ENCODE measurements at regions not wholly inside any gene's neighbourhood (a gene's known extent, or its start where the extent isn't known, plus 50 kb on each side); places are given as distances from the start of the nearest gene placed in this dataset.

- Histone ChIP-seq H3K4me3 (ENCODE audit: low read depth, low read length) (no peak overlapping the region), H3K27me3 (ENCODE audit: control insufficient read depth, insufficient read depth, low read length) (no peaks in the 10 kb centered on the region), H3K4me1 (ENCODE audit: control insufficient read depth, insufficient read depth, low read length) (no peaks in the 10 kb centered on the region), H3K36me3 (ENCODE audit: control insufficient read depth, insufficient read depth, low read length) (no peaks in the 10 kb centered on the region), H3K9me3 (ENCODE audit: control insufficient read depth, insufficient read depth, low read length) (no peaks in the 10 kb centered on the region), H3K9ac (ENCODE audit: low read depth, low read length) (no peak overlapping the region)
Measured at GRCh38 chr14:28061006-28061405, 705.6 kb upstream of the FOXG1 start.

DNA sequence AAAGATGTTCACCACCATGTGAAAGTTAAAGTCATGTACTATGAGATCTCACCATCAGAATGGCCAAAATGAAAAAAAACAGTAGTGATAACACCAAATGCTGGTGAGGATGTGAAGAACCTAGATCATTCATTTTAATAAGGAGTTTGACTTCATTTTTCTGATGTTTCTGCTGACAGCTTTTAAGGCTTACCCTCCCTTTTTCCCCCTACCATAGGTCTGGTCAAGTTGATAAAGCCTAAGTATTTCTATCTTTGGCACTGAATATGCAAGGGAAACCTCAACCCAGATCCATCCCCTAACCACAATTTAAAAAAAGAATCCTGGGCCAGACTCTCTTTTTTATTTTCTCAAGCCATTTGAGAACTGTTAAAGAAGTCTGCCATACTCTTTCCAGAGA, 689.6 kb upstream of the FOXG1 start:
- no peak overlapping the region for H3K4me3 ChIP-seq (ENCODE audit: low read depth, low read length)
- no peaks in the 10 kb centered on the region for H3K36me3 ChIP-seq (ENCODE audit: control insufficient read depth, insufficient read depth, low read length)
- H3K9ac ChIP-seq (ENCODE audit: low read depth, low read length), result no peak overlapping the region
- no peaks in the 10 kb centered on the region for H3K27me3 ChIP-seq (ENCODE audit: control insufficient read depth, insufficient read depth, low read length)
- no peaks in the 10 kb centered on the region for H3K4me1 ChIP-seq (ENCODE audit: control insufficient read depth, insufficient read depth, low read length)
- no peaks in the 10 kb centered on the region for H3K9me3 ChIP-seq (ENCODE audit: control insufficient read depth, insufficient read depth, low read length)

- H3K27me3 ChIP-seq (ENCODE audit: control insufficient read depth, insufficient read depth, low read length), result no peaks in the 10 kb centered on the region
- no peaks in the 10 kb centered on the region for H3K36me3 ChIP-seq (ENCODE audit: control insufficient read depth, insufficient read depth, low read length)
- peaks cover 9% of the 10 kb centered on the region for H3K4me1 ChIP-seq (ENCODE audit: control insufficient read depth, insufficient read depth, low read length)
- H3K9me3 ChIP-seq (ENCODE audit: control insufficient read depth, insufficient read depth, low read length), result no peaks in the 10 kb centered on the region
- H3K4me3 ChIP-seq (ENCODE audit: low read depth, low read length), result no peak overlapping the region
- no peak overlapping the region for H3K9ac ChIP-seq (ENCODE audit: low read depth, low read length)
Measured at GRCh38 chr14:28083389-28083788, 683.2 kb upstream of the FOXG1 start.

- H3K9ac ChIP-seq (ENCODE audit: low read depth, low read length), result no peak overlapping the region
- no peak overlapping the region for H3K4me3 ChIP-seq (ENCODE audit: low read depth, low read length)
- H3K9me3 ChIP-seq (ENCODE audit: control insufficient read depth, insufficient read depth, low read length), result no peaks in the 10 kb centered on the region
- no peaks in the 10 kb centered on the region for H3K27me3 ChIP-seq (ENCODE audit: control insufficient read depth, insufficient read depth, low read length)
- H3K4me1 ChIP-seq (ENCODE audit: control insufficient read depth, insufficient read depth, low read length), result peaks cover 9% of the 10 kb centered on the region
- no peaks in the 10 kb centered on the region for H3K36me3 ChIP-seq (ENCODE audit: control insufficient read depth, insufficient read depth, low read length)
Measured at GRCh38 chr14:28088125-28088524, 678.5 kb upstream of the FOXG1 start.

DNA sequence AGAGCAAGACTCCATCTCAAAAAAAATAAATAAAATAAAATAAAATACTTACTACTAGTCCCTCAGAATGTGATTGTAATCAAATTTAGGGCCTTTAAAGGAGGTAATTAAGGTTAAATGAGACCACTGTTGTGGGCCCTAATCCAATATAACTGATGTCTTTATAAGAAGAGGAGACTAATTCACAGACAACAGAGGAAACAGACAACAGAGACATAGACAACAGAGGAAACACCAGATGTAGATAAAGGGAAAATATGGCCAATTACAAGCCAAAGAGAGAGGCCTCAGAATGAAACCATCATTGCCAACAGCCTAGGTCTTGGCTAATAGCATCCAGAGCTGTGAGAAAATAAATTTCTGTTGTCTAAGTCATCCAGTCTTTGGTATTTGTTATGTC, 669.0 kb upstream of the FOXG1 start:
- no peaks in the 10 kb centered on the region for H3K4me1 ChIP-seq (ENCODE audit: control insufficient read depth, insufficient read depth, low read length)
- H3K9me3 ChIP-seq (ENCODE audit: control insufficient read depth, insufficient read depth, low read length), result no peaks in the 10 kb centered on the region

GRCh38 chr14:28098856-28099255, 667.7 kb upstream of the FOXG1 start:
- Histone ChIP-seq H3K4me3 (ENCODE audit: low read depth, low read length) (no peak overlapping the region), H3K4me1 (ENCODE audit: control insufficient read depth, insufficient read depth, low read length) (no peaks in the 10 kb centered on the region), H3K27me3 (ENCODE audit: control insufficient read depth, insufficient read depth, low read length) (no peaks in the 10 kb centered on the region), H3K36me3 (ENCODE audit: control insufficient read depth, insufficient read depth, low read length) (no peaks in the 10 kb centered on the region), H3K9ac (ENCODE audit: low read depth, low read length) (no peak overlapping the region), H3K9me3 (ENCODE audit: control insufficient read depth, insufficient read depth, low read length) (no peaks in the 10 kb centered on the region)

More for the DNA sequence above, 669.0 kb upstream of the FOXG1 start:
- H3K36me3 ChIP-seq (ENCODE audit: control insufficient read depth, insufficient read depth, low read length), result no peaks in the 10 kb centered on the region
- no peaks in the 10 kb centered on the region for H3K27me3 ChIP-seq (ENCODE audit: control insufficient read depth, insufficient read depth, low read length)
- no peak overlapping the region for H3K9ac ChIP-seq (ENCODE audit: low read depth, low read length)
- no peak overlapping the region for H3K4me3 ChIP-seq (ENCODE audit: low read depth, low read length)

DNA sequence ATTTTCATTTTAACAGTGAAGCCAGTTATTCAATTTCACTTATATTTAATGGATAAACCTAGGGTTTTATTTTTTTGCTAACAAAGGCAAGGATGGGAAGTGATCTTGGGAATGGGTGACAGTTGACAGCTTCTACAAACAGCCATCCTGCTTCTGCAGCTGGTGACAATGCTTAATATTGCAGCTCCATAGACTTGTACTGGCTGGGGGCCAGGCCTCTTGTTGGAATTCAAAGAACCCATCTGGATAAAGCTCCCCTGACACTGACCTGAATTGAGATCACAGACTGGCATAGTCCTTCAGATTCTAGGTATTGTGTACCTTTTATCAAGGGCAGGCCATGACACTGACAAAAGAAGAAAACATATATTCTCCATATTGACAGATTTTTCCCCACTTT, 664.6 kb upstream of the FOXG1 start:
- Histone ChIP-seq H3K9me3 (ENCODE audit: control insufficient read depth, insufficient read depth, low read length) (no peaks in the 10 kb centered on the region), H3K4me3 (ENCODE audit: low read depth, low read length) (no peak overlapping the region), H3K27me3 (ENCODE audit: control insufficient read depth, insufficient read depth, low read length) (no peaks in the 10 kb centered on the region), H3K9ac (ENCODE audit: low read depth, low read length) (no peak overlapping the region), H3K4me1 (ENCODE audit: control insufficient read depth, insufficient read depth, low read length) (no peaks in the 10 kb centered on the region), H3K36me3 (ENCODE audit: control insufficient read depth, insufficient read depth, low read length) (no peaks in the 10 kb centered on the region)

- H3K4me3 ChIP-seq (ENCODE audit: low read depth, low read length), result no peak overlapping the region
- no peaks in the 10 kb centered on the region for H3K4me1 ChIP-seq (ENCODE audit: control insufficient read depth, insufficient read depth, low read length)
- H3K27me3 ChIP-seq (ENCODE audit: control insufficient read depth, insufficient read depth, low read length), result no peaks in the 10 kb centered on the region
- H3K9ac ChIP-seq (ENCODE audit: low read depth, low read length), result no peak overlapping the region
- no peaks in the 10 kb centered on the region for H3K9me3 ChIP-seq (ENCODE audit: control insufficient read depth, insufficient read depth, low read length)
- H3K36me3 ChIP-seq (ENCODE audit: control insufficient read depth, insufficient read depth, low read length), result no peaks in the 10 kb centered on the region
Measured at GRCh38 chr14:28102814-28103213, 663.8 kb upstream of the FOXG1 start.

- H3K4me3 ChIP-seq (ENCODE audit: low read depth, low read length), result no peak overlapping the region
- H3K27me3 ChIP-seq (ENCODE audit: control insufficient read depth, insufficient read depth, low read length), result peaks cover 4% of the 10 kb centered on the region
- no peaks in the 10 kb centered on the region for H3K36me3 ChIP-seq (ENCODE audit: control insufficient read depth, insufficient read depth, low read length)
- H3K9ac ChIP-seq (ENCODE audit: low read depth, low read length), result no peak overlapping the region
- no peaks in the 10 kb centered on the region for H3K9me3 ChIP-seq (ENCODE audit: control insufficient read depth, insufficient read depth, low read length)
- H3K4me1 ChIP-seq (ENCODE audit: control insufficient read depth, insufficient read depth, low read length), result no peaks in the 10 kb centered on the region
Measured at GRCh38 chr14:28113311-28113710, 653.3 kb upstream of the FOXG1 start.

DNA sequence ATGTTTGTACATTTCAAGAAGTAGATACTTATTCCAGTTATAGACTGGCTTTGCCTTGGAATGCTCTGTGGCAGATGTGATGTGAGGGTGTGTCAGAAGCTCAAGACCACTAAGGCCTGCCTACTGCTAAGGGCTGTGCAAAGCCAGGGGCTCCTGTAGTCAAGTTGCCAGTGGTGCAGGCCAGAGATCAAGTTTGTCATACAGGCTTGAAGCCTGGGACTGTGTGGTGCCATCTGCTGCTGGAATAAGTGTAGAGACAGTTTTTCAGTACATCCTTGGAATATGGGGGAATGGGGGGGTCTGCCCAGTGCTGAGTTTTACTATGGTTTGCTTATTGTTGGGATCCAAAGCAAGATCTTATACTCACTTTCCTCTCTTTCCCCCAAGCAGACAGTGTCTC, 649.9 kb upstream of the FOXG1 start:
- Histone ChIP-seq H3K4me1 (ENCODE audit: control insufficient read depth, insufficient read depth, low read length) (peaks cover 11% of the 10 kb centered on the region), H3K36me3 (ENCODE audit: control insufficient read depth, insufficient read depth, low read length) (no peaks in the 10 kb centered on the region), H3K4me3 (ENCODE audit: low read depth, low read length) (no peak overlapping the region), H3K27me3 (ENCODE audit: control insufficient read depth, insufficient read depth, low read length) (peaks cover 30% of the 10 kb centered on the region), H3K9me3 (ENCODE audit: control insufficient read depth, insufficient read depth, low read length) (no peaks in the 10 kb centered on the region), H3K9ac (ENCODE audit: low read depth, low read length) (no peak overlapping the region)

GRCh38 chr14:28119849-28120248, 646.7 kb upstream of the FOXG1 start:
- H3K36me3 ChIP-seq (ENCODE audit: control insufficient read depth, insufficient read depth, low read length), result no peaks in the 10 kb centered on the region
- H3K4me1 ChIP-seq (ENCODE audit: control insufficient read depth, insufficient read depth, low read length), result peaks cover 16% of the 10 kb centered on the region
- H3K9me3 ChIP-seq (ENCODE audit: control insufficient read depth, insufficient read depth, low read length), result no peaks in the 10 kb centered on the region
- no peak overlapping the region for H3K9ac ChIP-seq (ENCODE audit: low read depth, low read length)
- H3K27me3 ChIP-seq (ENCODE audit: control insufficient read depth, insufficient read depth, low read length), result peaks cover 57% of the 10 kb centered on the region
- H3K4me3 ChIP-seq (ENCODE audit: low read depth, low read length), result no peak overlapping the region

DNA sequence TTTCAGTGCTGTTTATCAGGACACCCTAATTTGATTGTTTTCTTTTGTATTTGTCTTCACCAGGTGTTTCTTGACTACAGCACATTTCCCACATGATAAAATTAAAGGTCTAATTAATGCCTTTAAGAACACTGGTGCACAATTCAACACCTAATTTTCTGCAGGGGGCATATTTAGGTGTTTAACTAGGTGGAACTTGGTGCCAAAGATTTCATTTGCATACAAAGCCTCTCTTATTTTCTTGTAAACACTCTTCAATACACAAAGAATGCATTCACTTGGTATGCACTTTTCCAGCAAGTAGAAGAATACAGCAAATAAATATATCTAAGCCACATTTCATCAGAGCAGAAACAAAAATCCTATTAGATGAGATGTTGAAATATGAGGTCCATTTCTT, 646.2 kb upstream of the FOXG1 start:
- Histone ChIP-seq H3K9ac (ENCODE audit: low read depth, low read length) (no peak overlapping the region), H3K36me3 (ENCODE audit: control insufficient read depth, insufficient read depth, low read length) (no peaks in the 10 kb centered on the region), H3K4me1 (ENCODE audit: control insufficient read depth, insufficient read depth, low read length) (peaks cover 16% of the 10 kb centered on the region), H3K27me3 (ENCODE audit: control insufficient read depth, insufficient read depth, low read length) (peaks cover 62% of the 10 kb centered on the region), H3K4me3 (ENCODE audit: low read depth, low read length) (no peak overlapping the region), H3K9me3 (ENCODE audit: control insufficient read depth, insufficient read depth, low read length) (no peaks in the 10 kb centered on the region)
